ENCODE measurements at regions not wholly inside any gene's neighbourhood (a gene's known extent, or its start where the extent isn't known, plus 50 kb on each side); places are given as distances from the start of the nearest gene placed in this dataset.

DNA sequence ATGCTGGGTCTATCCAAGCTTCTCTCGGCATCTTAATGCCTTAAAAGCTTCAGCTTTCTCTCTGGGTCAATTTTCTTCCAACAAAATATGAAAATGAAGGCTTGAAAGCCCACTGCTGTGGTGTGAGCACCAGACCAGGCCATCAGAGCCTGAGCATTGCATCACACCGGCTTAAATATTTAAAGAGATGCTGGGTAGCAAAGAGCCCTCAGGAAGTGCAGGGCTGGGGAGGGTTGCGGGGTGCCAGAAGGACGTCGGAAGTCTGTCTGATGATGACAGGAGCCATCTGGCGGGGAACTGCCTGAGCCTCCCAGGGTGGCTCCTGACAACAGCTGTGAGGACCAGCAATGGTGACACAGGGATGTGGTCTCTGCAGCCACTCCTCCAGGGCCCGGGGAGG lies 185.5 kb downstream of the OLFM1 start:
- no peak overlapping the region for H3K4me3 Mint-ChIP-seq (ENCODE audit: unreplicated experiment)
- H3K27me3 Mint-ChIP-seq (ENCODE audit: low read depth), result peaks cover 41% of the 10 kb centered on the region
- H3K36me3 Mint-ChIP-seq (ENCODE audit: low read depth), result no peaks in the 10 kb centered on the region
- TF ChIP-seq, protein P1, sequence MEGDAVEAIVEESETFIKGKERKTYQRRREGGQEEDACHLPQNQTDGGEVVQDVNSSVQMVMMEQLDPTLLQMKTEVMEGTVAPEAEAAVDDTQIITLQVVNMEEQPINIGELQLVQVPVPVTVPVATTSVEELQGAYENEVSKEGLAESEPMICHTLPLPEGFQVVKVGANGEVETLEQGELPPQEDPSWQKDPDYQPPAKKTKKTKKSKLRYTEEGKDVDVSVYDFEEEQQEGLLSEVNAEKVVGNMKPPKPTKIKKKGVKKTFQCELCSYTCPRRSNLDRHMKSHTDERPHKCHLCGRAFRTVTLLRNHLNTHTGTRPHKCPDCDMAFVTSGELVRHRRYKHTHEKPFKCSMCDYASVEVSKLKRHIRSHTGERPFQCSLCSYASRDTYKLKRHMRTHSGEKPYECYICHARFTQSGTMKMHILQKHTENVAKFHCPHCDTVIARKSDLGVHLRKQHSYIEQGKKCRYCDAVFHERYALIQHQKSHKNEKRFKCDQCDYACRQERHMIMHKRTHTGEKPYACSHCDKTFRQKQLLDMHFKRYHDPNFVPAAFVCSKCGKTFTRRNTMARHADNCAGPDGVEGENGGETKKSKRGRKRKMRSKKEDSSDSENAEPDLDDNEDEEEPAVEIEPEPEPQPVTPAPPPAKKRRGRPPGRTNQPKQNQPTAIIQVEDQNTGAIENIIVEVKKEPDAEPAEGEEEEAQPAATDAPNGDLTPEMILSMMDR (IDR thresholded peaks at IDR 0.05), result no peak
- no peaks in the 10 kb centered on the region for H3K4me1 Mint-ChIP-seq (ENCODE audit: low read depth)
- H3K27ac Mint-ChIP-seq (ENCODE audit: unreplicated experiment), result no peak overlapping the region
- no peaks in the 10 kb centered on the region for H3K9me3 Mint-ChIP-seq (ENCODE audit: low read depth)
- no peak for DNase-seq (ENCODE audit: low spot score)

DNA sequence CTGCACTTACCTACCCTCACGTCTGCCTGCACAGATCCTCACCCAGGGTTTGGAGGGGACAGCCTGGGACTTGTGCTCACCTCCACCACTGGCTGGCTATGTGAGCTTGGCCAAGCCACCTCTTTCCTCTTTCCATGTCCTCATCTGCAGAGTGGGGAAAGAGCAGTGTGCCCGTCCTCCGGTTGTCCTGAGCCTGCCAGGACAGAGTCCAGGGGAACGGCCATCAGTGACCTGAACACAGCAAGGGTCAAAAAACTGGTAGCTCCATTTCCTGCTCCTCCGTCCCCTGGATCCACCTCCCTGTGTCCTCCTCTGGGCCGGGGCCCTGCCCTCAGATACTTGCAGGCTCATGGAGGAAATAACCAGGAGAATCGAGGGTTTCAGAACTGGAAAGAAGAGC lies 187.7 kb downstream of the OLFM1 start:
- Mint-ChIP-seq H3K27me3 (ENCODE audit: low read depth) (peaks cover 45% of the 10 kb centered on the region), H3K9me3 (ENCODE audit: low read depth) (no peaks in the 10 kb centered on the region), H3K27ac (ENCODE audit: unreplicated experiment) (no peak overlapping the region), H3K4me1 (ENCODE audit: low read depth) (no peaks in the 10 kb centered on the region), H3K4me3 (ENCODE audit: unreplicated experiment) (no peak overlapping the region), H3K36me3 (ENCODE audit: low read depth) (no peaks in the 10 kb centered on the region)
- no peak for DNase-seq (ENCODE audit: low spot score)
- TF ChIP-seq, protein P1 (IDR thresholded peaks at IDR 0.05), result no peak

DNA sequence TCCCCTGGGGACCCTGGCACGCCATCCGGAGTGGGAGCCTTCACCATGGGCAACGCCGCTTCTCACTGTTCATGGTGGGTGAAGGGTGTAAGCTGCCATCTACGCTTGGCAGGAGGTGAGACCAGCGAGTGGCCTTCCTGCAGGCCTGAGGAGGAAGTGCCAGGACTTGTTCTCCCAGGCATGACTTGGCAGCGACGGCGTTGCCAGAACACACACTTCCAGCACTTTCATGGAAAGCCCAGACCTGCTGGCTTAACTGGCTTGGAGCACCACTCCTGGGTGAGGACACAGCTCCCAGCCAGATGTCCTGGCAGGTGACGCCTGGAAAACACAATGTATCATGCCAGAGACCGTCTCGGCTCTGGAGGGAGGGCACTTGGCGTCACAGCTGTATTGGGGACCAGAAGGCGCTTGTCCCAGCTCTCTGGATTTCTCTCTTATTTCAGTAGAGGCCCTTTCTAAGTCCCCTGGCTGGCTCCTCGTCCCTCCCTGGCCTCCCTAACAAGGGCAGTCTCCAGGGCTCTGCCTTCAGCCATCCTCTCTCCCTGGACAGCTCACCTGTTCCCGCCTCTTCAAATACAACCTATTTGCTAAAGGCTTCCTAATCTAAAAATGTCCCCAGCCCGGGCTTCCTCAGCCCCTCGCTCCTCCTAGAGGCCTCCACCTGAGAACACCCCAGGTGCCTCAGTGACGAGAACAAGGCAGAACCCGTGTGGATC lies 188.3 kb downstream of the OLFM1 start:
- H3K9me3 Mint-ChIP-seq (ENCODE audit: low read depth), result no peaks in the 10 kb centered on the region

GRCh38 chr9:135277219-135278201 lies 190.0 kb downstream of the OLFM1 start:
- no peaks in the 10 kb centered on the region for H3K36me3 Mint-ChIP-seq (ENCODE audit: low read depth)
- no peak overlapping the region for H3K4me3 Mint-ChIP-seq (ENCODE audit: unreplicated experiment)
- H3K4me1 Mint-ChIP-seq (ENCODE audit: low read depth), result no peaks in the 10 kb centered on the region
- H3K27me3 Mint-ChIP-seq (ENCODE audit: low read depth), result peaks cover 37% of the 10 kb centered on the region
- DNase-seq (ENCODE audit: low spot score), result no peak
- H3K9me3 Mint-ChIP-seq (ENCODE audit: low read depth), result no peaks in the 10 kb centered on the region
- TF ChIP-seq, protein P1 (IDR thresholded peaks at IDR 0.05), result no peak
- no peak overlapping the region for H3K27ac Mint-ChIP-seq (ENCODE audit: unreplicated experiment)

More for the DNA sequence above, 188.3 kb downstream of the OLFM1 start:
- no peak overlapping the region for H3K4me3 Mint-ChIP-seq (ENCODE audit: unreplicated experiment)
- no peak overlapping the region for H3K27ac Mint-ChIP-seq (ENCODE audit: unreplicated experiment)
- H3K4me1 Mint-ChIP-seq (ENCODE audit: low read depth), result no peaks in the 10 kb centered on the region
- TF ChIP-seq, protein P1 (IDR thresholded peaks at IDR 0.05), result no peak
- no peaks in the 10 kb centered on the region for H3K36me3 Mint-ChIP-seq (ENCODE audit: low read depth)
- no peak for DNase-seq (ENCODE audit: low spot score)
- peaks cover 44% of the 10 kb centered on the region for H3K27me3 Mint-ChIP-seq (ENCODE audit: low read depth)

- H3K4me1 Mint-ChIP-seq (ENCODE audit: low read depth), result no peaks in the 10 kb centered on the region
- no peaks in the 10 kb centered on the region for H3K36me3 Mint-ChIP-seq (ENCODE audit: low read depth)
- no peak overlapping the region for H3K4me3 Mint-ChIP-seq (ENCODE audit: unreplicated experiment)
- TF ChIP-seq, protein P1 (IDR thresholded peaks at IDR 0.05), result no peak
- peaks cover 37% of the 10 kb centered on the region for H3K27me3 Mint-ChIP-seq (ENCODE audit: low read depth)
- H3K27ac Mint-ChIP-seq (ENCODE audit: unreplicated experiment), result no peak overlapping the region
- no peak for DNase-seq (ENCODE audit: low spot score)
- no peaks in the 10 kb centered on the region for H3K9me3 Mint-ChIP-seq (ENCODE audit: low read depth)
These were observed 191.1 kb downstream of the OLFM1 start for GRCh38 chr9:135278586-135278985.
